DMS53 (cell line): ENCODE measurements at regions not wholly inside any gene's neighbourhood (a gene's known extent, or its start where the extent isn't known, plus 50 kb on each side); places are given as distances from the start of the nearest gene placed in this dataset.

ENCODE experiments used
- DNase-seq: peaks from one replicate; lab custom pipeline; 2025; lab: John Stamatoyannopoulos, UW

GRCh38 chr9:12933957-12934356 lies 159.1 kb downstream of the LURAP1L start:
- DNase-seq = no peak

GRCh38 chr9:12934545-12935272 lies 159.9 kb downstream of the LURAP1L start:
- no peak for DNase-seq

GRCh38 chr9:12935714-12936113 lies 160.9 kb downstream of the LURAP1L start:
- no peak for DNase-seq

GRCh38 chr9:12954441-12954840 lies 179.6 kb downstream of the LURAP1L start:
- no peak for DNase-seq

GRCh38 chr9:12955510-12956163 lies 180.8 kb downstream of the LURAP1L start:
- DNase-seq = no peak

- DNase-seq = no peak
Observed at GRCh38 chr9:12956261-12956660, 181.4 kb downstream of the LURAP1L start.

GRCh38 chr9:12956805-12957204 lies 182.0 kb downstream of the LURAP1L start:
- DNase-seq = no peak

GRCh38 chr9:12958279-12958678 lies 183.5 kb downstream of the LURAP1L start:
- peak; percentile 7 for DNase-seq

GRCh38 chr9:12958708-12959107 lies 183.9 kb downstream of the LURAP1L start:
- no peak for DNase-seq

- no peak for DNase-seq
Observed at GRCh38 chr9:12961276-12961809, 186.5 kb downstream of the LURAP1L start.

GRCh38 chr9:12963537-12963936 lies 188.7 kb downstream of the LURAP1L start:
- DNase-seq = no peak

GRCh38 chr9:12964271-12964670 lies 189.5 kb downstream of the LURAP1L start:
- DNase-seq = no peak

GRCh38 chr9:12965303-12965702 lies 190.5 kb downstream of the LURAP1L start:
- DNase-seq = no peak

GRCh38 chr9:12968093-12968492 lies 193.3 kb downstream of the LURAP1L start:
- DNase-seq = no peak

GRCh38 chr9:12972608-12973589 lies 198.1 kb downstream of the LURAP1L start:
- no peak for DNase-seq

- no peak for DNase-seq
Observed at GRCh38 chr9:12973710-12974109, 198.9 kb downstream of the LURAP1L start.

- no peak for DNase-seq
Observed at GRCh38 chr9:12974671-12975070, 199.9 kb downstream of the LURAP1L start.

- no peak for DNase-seq
Observed at GRCh38 chr9:12975496-12975895, 200.7 kb downstream of the LURAP1L start.

GRCh38 chr9:12980085-12980851 lies 205.4 kb downstream of the LURAP1L start:
- no peak for DNase-seq

- peak; percentile 0 for DNase-seq
Observed at GRCh38 chr9:12988258-12988657, 213.4 kb downstream of the LURAP1L start.

- no peak for DNase-seq
Observed at GRCh38 chr9:12989669-12990068, 214.8 kb downstream of the LURAP1L start.
